ENCODE measurements at regions not wholly inside any gene's neighbourhood (a gene's known extent, or its start where the extent isn't known, plus 50 kb on each side); places are given as distances from the start of the nearest gene placed in this dataset.

DNA sequence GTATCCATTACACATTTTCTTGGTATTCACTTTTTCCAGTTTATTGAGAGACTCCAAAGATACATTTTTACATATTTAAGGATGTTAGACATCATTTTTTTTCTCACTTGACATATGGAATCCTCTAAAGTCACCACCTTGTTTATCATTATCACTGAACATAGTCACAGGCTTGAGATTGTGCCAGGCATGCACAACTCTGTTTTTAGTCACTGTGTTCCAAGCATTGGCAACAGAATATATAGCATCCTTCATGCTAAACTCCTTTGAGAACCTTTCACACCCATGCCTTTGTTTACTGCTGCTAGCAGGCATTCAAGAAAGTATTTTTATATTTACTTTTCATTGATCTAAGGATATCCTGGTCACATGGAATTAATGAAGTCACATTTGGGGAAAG, 668.6 kb upstream of the ARRDC3 start:
- ChIA-PET POLR2A (no interaction called here), CTCF (no interaction called here)
- H3K4me3 ChIP-seq (replicated peaks in 1 of 3; ENCODE audit: insufficient read depth in 1 of 3, low read depth in 1 of 3, low read length in 3 of 3), result no peak overlapping the region
- no TSS peak for BruUV-seq (replicated peaks)
- H3K9me1 ChIP-seq (replicated peaks; ENCODE audit: control insufficient read depth, extremely low read depth, insufficient read depth, low read length), result no peaks in the 10 kb centered on the region
- no peak for FAIRE-seq
- H3K79me2 ChIP-seq (ENCODE audit: control insufficient read depth, insufficient read depth, low read length), result no peaks in the 10 kb centered on the region
- no peaks in the 10 kb centered on the region for H3K27me3 ChIP-seq (ENCODE audit: control insufficient read depth in 2 of 2, insufficient read depth in 2 of 2, low read length in 2 of 2)
- no peak overlapping the region for H2AFZ ChIP-seq (ENCODE audit: low read depth, low read length)
- H4K20me1 ChIP-seq (replicated peaks; ENCODE audit: control insufficient read depth, extremely low read depth, insufficient read depth, low read length), result no peaks in the 10 kb centered on the region
- intact Hi-C loops (cut with micrococcal nuclease), result no loop called here
- peaks cover 2% of the 10 kb centered on the region for H3K9me3 ChIP-seq (replicated peaks; ENCODE audit: control insufficient read depth, insufficient read depth, low read length)
- no peaks in the 10 kb centered on the region for H3K36me3 ChIP-seq (ENCODE audit: control insufficient read depth in 2 of 2, extremely low read depth in 1 of 2, insufficient read depth in 2 of 2, low read length in 2 of 2)
- dilution Hi-C loops (cut with MboI; ENCODE audit: extremely low pct_ligation_motif_present, low sequenced_read_pairs), result no loop called here
- no peak overlapping the region for H3K4me2 ChIP-seq (ENCODE audit: insufficient read depth, low read length)
- H3K9ac ChIP-seq (replicated peaks; ENCODE audit: extremely low read depth, insufficient read depth, low read length), result no peak overlapping the region
- DNase-seq (ENCODE audit: low read depth, low spot score), result no peak
- H3K27ac ChIP-seq (ENCODE audit: insufficient read depth, low read depth, low read length), result no peak overlapping the region
- no peaks in the 10 kb centered on the region for H3K4me1 ChIP-seq (ENCODE audit: control insufficient read depth, extremely low read depth, insufficient read depth, low read length)
- no peak for TF ChIP-seq POLR2A (IDR thresholded peaks at IDR 0.05; ENCODE audit: low read depth, low read length)
- TF ChIP-seq MYC (IDR thresholded peaks at IDR 0.05; ENCODE audit: low read depth, low read length), result no peak
- no peak for TF ChIP-seq JUN (IDR thresholded peaks at IDR 0.05; ENCODE audit: borderline replicate concordance, insufficient read depth, insufficient read length, low read depth)
- no peak for TF ChIP-seq EZH2 (IDR thresholded peaks at IDR 0.05; ENCODE audit: borderline replicate concordance, low read depth, low read length, severe bottlenecking)
- TF ChIP-seq GATA2 (IDR thresholded peaks at IDR 0.05; ENCODE audit: insufficient read depth, insufficient read length, low read depth, low read length), result no peak
- TF ChIP-seq, protein P1, sequence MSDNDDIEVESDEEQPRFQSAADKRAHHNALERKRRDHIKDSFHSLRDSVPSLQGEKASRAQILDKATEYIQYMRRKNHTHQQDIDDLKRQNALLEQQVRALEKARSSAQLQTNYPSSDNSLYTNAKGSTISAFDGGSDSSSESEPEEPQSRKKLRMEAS (IDR thresholded peaks at IDR 0.05; ENCODE audit: insufficient read depth, insufficient read length), result no peak

DNA sequence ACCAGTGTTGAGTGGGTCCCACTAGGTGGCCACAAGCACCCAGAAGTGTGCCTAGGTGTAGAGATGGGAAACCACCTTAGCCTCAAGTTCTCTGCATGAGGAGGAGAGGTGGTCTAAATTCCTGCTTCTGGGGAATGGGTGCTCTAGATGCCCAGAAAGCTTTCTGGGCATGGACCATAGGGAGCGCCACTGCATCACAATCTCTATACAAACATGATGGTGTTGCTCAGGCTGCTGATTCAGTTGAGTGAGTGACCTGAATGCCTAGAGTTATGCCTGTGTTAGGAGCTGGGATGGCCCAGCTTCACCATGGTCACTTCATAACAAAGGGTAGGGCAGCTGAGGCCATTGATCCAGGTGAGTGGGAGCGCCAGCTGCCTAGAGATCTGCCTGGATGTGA, 667.9 kb upstream of the ARRDC3 start:
- BruUV-seq (replicated peaks), result no TSS peak
- no peaks in the 10 kb centered on the region for H4K20me1 ChIP-seq (replicated peaks; ENCODE audit: control insufficient read depth, extremely low read depth, insufficient read depth, low read length)
- H3K9ac ChIP-seq (replicated peaks; ENCODE audit: extremely low read depth, insufficient read depth, low read length), result no peak overlapping the region
- no peak overlapping the region for H3K4me2 ChIP-seq (ENCODE audit: insufficient read depth, low read length)
- no peak overlapping the region for H3K27ac ChIP-seq (ENCODE audit: insufficient read depth, low read depth, low read length)
- intact Hi-C loops (cut with micrococcal nuclease) (no loop called here), dilution Hi-C loops (cut with MboI; ENCODE audit: extremely low pct_ligation_motif_present, low sequenced_read_pairs) (no loop called here)
- no peaks in the 10 kb centered on the region for H3K4me1 ChIP-seq (ENCODE audit: control insufficient read depth, extremely low read depth, insufficient read depth, low read length)
- TF ChIP-seq, protein P2, sequence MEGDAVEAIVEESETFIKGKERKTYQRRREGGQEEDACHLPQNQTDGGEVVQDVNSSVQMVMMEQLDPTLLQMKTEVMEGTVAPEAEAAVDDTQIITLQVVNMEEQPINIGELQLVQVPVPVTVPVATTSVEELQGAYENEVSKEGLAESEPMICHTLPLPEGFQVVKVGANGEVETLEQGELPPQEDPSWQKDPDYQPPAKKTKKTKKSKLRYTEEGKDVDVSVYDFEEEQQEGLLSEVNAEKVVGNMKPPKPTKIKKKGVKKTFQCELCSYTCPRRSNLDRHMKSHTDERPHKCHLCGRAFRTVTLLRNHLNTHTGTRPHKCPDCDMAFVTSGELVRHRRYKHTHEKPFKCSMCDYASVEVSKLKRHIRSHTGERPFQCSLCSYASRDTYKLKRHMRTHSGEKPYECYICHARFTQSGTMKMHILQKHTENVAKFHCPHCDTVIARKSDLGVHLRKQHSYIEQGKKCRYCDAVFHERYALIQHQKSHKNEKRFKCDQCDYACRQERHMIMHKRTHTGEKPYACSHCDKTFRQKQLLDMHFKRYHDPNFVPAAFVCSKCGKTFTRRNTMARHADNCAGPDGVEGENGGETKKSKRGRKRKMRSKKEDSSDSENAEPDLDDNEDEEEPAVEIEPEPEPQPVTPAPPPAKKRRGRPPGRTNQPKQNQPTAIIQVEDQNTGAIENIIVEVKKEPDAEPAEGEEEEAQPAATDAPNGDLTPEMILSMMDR (IDR thresholded peaks at IDR 0.05; ENCODE audit: extremely low read depth in 1 of 2, insufficient read depth in 1 of 2, low read depth in 1 of 2, low read length in 2 of 2), result no peak
- TF ChIP-seq JUN (IDR thresholded peaks at IDR 0.05; ENCODE audit: borderline replicate concordance, insufficient read depth, insufficient read length, low read depth) (no peak), EZH2 (IDR thresholded peaks at IDR 0.05; ENCODE audit: borderline replicate concordance, low read depth, low read length, severe bottlenecking) (no peak), POLR2A (IDR thresholded peaks at IDR 0.05; ENCODE audit: low read depth, low read length) (no peak), FOS (IDR thresholded peaks at IDR 0.05; ENCODE audit: borderline replicate concordance, insufficient read depth, low read length) (no peak), POLR2AphosphoS5 (IDR thresholded peaks at IDR 0.05; ENCODE audit: insufficient read depth, low read depth, low read length) (no peak), MYC (IDR thresholded peaks at IDR 0.05; ENCODE audit: low read depth, low read length) (no peak), GATA2 (IDR thresholded peaks at IDR 0.05; ENCODE audit: insufficient read depth, insufficient read length, low read depth, low read length) (no peak)
- TF ChIP-seq, protein P1 (IDR thresholded peaks at IDR 0.05; ENCODE audit: insufficient read depth, insufficient read length), result no peak
- FAIRE-seq, result no peak
- H2AFZ ChIP-seq (ENCODE audit: low read depth, low read length), result no peak overlapping the region
- no peak for DNase-seq (ENCODE audit: low read depth, low spot score)
- no peaks in the 10 kb centered on the region for H3K36me3 ChIP-seq (ENCODE audit: control insufficient read depth in 2 of 2, extremely low read depth in 1 of 2, insufficient read depth in 2 of 2, low read length in 2 of 2)
- H3K9me3 ChIP-seq (replicated peaks; ENCODE audit: control insufficient read depth, insufficient read depth, low read length), result no peaks in the 10 kb centered on the region
- no peak overlapping the region for H3K4me3 ChIP-seq (replicated peaks in 1 of 3; ENCODE audit: insufficient read depth in 1 of 3, low read depth in 1 of 3, low read length in 3 of 3)
- H3K79me2 ChIP-seq (ENCODE audit: control insufficient read depth, insufficient read depth, low read length), result no peaks in the 10 kb centered on the region
- ChIA-PET CTCF (no interaction called here), POLR2A (no interaction called here)
- H3K9me1 ChIP-seq (replicated peaks; ENCODE audit: control insufficient read depth, extremely low read depth, insufficient read depth, low read length), result no peaks in the 10 kb centered on the region
- no peaks in the 10 kb centered on the region for H3K27me3 ChIP-seq (ENCODE audit: control insufficient read depth in 2 of 2, insufficient read depth in 2 of 2, low read length in 2 of 2)

Data from endothelial cell of umbilical vein (primary cell).